ENCODE measurements at regions not wholly inside any gene's neighbourhood (a gene's known extent, or its start where the extent isn't known, plus 50 kb on each side); places are given as distances from the start of the nearest gene placed in this dataset.

DNA sequence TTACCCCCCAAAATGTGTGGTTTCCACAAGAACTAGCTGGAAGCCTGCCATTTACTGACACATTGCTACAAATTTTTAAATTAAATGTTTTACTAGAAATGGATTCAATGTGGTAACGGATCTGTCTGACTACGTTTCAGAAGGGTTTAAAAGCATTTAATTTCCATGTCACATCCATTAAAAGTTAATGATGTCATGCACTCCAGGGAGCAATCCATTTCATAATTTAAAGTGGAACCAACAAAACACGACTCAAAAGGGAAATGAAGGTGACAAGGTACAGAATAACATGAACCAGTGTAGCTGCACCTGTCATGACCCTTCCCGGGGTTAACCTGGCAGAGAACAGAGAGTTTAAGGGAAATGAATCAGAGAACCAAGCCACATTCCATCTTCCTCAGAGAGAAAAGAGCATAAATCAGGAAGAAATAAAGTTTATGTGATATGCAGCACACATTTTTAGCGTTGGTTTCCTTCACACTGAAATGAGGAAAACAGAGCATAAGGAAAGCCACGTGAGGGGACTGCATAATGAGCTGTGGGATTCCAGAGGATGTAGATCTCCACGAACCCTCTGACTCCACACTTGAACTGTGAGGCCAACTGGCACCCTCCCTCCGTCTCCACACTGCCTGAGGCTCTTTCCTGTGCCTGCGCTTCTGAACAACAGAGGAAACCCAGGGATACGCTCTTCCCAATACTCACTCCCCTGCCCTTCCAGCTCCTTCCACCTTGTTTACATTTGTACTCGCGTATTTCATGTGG is 170.3 kb upstream of the AHI1 start:
- TF ChIP-seq FOXA1 (IDR thresholded peaks at IDR 0.05) (no peak), ZNF384 (IDR thresholded peaks at IDR 0.05) (no peak), ARNT (IDR thresholded peaks at IDR 0.05) (no peak), HDGF (IDR thresholded peaks at IDR 0.05; ENCODE audit: borderline replicate concordance) (no peak), SP1 (IDR thresholded peaks at IDR 0.05) (no peak), SUZ12 (IDR thresholded peaks at IDR 0.05) (no peak), FOXM1 (IDR thresholded peaks at IDR 0.05; ENCODE audit: borderline replicate concordance) (no peak), NFRKB (IDR thresholded peaks at IDR 0.05) (no peak), TARDBP (IDR thresholded peaks at IDR 0.05) (no peak), L3MBTL2 (conservative IDR thresholded peaks at IDR 0.05) (no peak)

Measured in HEK293T (cell line).